Body of pancreas (tissue), 4 donors: ENCODE measurements at regions not wholly inside any gene's neighbourhood (a gene's known extent, or its start where the extent isn't known, plus 50 kb on each side); places are given as distances from the start of the nearest gene placed in this dataset.
A peak's percentile ranks its signal among the peaks of the same experiment; 100 is the strongest.

ENCODE experiments used
- ATAC-seq: fragments of 150-250 bp; one replicate; pipeline ENCODE4 v1.9.1; 2016
- DNase-seq, 4 donors: peaks; one replicate each; pipeline ENCODE4 v3.0.0-alpha.2; 2019
- H3K27ac ChIP-seq, 4 donors: fragments of 200-600 bp; sonication (generic); 1 replicate in 3 of 4; 2 replicates in 1 of 4; pipeline versions ENCODE4 v1.5.1 to v1.6.1; 2016 to 2019; ENCODE audit warnings: mild to moderate bottlenecking in 1 of 4, mixed read lengths in 1 of 4, moderate library complexity in 1 of 4
- H3K27me3 ChIP-seq, 2 donors: fragments of 200-600 bp; sonication (generic); one replicate each; pipeline ENCODE4 v1.6.0; 2016; ENCODE audit warnings: mild to moderate bottlenecking in 1 of 2
- H3K36me3 ChIP-seq, 2 donors: fragments of 200-600 bp; sonication (generic); replicated peaks in 1 of 2; 2 replicates each; pipeline ENCODE4 v1.5.1; 2016; ENCODE audit warnings: low read depth in 2 of 2; ENCODE audit not compliant: insufficient read depth in 1 of 2
- H3K4me1 ChIP-seq: fragments of 200-600 bp; sonication (generic); one replicate; pipeline ENCODE4 v1.6.0; 2016
- H3K4me3 ChIP-seq, 2 donors: fragments of 200-600 bp; sonication (generic); 1 replicate in 1 of 2; 2 replicates in 1 of 2; pipeline ENCODE4 v1.5.1; 2016 to 2019
- H3K9me3 ChIP-seq, 3 donors: fragments of 200-600 bp; sonication (generic); 1 replicate in 2 of 3; 2 replicates in 1 of 3; pipeline ENCODE4 v1.5.1; 2016
- POLR2A ChIP-seq, 3 donors: fragments of 450-650 bp; IDR thresholded peaks; one replicate each; pipeline ENCODE4 v1.6.1; 2016; ENCODE audit warnings: antibody characterized with exemption in 3 of 3, mild to moderate bottlenecking in 2 of 3
- WGBS, 2 donors: methylation state at CpG; one replicate each; pipeline ENCODE4 v1.1.5; 2017; 5-methylcytosine and 5-hydroxymethylcytosine counted together
- intact Hi-C: fragments of 100-400 bp; cut with DNase I; formaldehyde crosslinking; loops from one replicate; pipeline ENCODE4 v1.15.1; 2023
- TF ChIP-seq, protein P1 (sequence below), 7 experiments: fragments of 450-650 bp in 4 of 7; fragments of 200-600 bp in 3 of 7; sonication (generic) in 3 of 7; IDR thresholded peaks; one replicate each; pipeline ENCODE4 v1.5.1; 2016 to 2019; ENCODE audit warnings: antibody characterized with exemption in 7 of 7

DNA sequence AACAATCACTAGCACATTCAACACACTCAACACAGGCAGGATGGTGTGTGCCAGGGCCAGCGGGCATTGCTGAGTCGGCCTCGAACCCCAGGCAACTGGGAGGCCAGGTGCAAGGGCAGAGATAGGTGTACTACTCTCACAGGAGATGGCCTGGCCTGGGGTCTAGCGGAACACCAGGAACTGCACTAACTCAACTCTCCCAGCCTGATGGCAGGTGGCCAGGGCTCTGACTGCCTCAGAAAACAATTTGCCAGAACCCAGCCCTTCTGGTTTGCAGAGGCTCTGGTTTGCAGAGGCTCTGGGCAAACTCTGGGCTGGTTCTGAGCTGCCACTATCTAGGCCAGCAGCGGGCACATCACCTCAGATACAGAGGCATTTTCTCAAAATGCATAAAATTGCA lies 229.2 kb upstream of the CHRNA7 start:
- Histone ChIP-seq H3K4me1 (no peaks in the 10 kb centered on the region), H3K36me3 (no peaks in the 10 kb centered on the region), H3K27me3 (no peaks in the 10 kb centered on the region), H3K9me3 (no peaks in the 10 kb centered on the region), H3K4me3 (no peak overlapping the region), H3K27ac (no peak overlapping the region)
- no peak for TF ChIP-seq POLR2A (IDR thresholded peaks at IDR 0.05)
- TF ChIP-seq, protein P1, sequence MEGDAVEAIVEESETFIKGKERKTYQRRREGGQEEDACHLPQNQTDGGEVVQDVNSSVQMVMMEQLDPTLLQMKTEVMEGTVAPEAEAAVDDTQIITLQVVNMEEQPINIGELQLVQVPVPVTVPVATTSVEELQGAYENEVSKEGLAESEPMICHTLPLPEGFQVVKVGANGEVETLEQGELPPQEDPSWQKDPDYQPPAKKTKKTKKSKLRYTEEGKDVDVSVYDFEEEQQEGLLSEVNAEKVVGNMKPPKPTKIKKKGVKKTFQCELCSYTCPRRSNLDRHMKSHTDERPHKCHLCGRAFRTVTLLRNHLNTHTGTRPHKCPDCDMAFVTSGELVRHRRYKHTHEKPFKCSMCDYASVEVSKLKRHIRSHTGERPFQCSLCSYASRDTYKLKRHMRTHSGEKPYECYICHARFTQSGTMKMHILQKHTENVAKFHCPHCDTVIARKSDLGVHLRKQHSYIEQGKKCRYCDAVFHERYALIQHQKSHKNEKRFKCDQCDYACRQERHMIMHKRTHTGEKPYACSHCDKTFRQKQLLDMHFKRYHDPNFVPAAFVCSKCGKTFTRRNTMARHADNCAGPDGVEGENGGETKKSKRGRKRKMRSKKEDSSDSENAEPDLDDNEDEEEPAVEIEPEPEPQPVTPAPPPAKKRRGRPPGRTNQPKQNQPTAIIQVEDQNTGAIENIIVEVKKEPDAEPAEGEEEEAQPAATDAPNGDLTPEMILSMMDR (IDR thresholded peaks at IDR 0.05): no peak
- DNase-seq: peak in 2 of 4 donors; percentile 3 to 36
- WGBS, 2 donors: 76 to 88% methylated on average over 3 to 5 of the region's 5 CpGs
- ATAC-seq: no peak
- intact Hi-C loops: no loop called here

DNA sequence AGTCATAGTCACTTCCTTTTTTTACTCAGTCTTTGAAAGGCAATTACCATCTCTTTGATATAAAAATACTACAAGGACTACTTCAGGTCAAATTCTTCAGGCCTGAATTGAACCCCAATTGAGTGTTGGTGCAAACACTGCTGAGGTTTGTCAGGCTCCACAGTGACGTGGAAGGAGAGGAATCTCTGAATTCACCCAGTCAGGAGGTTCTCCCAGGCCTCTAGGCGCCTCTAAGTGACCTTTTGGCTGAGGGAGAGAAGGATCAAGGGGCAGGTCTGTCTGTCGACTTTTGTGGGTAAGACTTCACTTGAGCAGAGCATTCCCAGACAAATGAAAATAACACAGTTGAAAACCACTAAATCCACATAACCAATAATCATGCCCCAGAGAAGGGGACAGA lies 227.6 kb upstream of the CHRNA7 start:
- Histone ChIP-seq H3K4me1 (no peaks in the 10 kb centered on the region), H3K27ac (no peak overlapping the region), H3K4me3 (no peak overlapping the region), H3K27me3 (no peaks in the 10 kb centered on the region), H3K36me3 (no peaks in the 10 kb centered on the region), H3K9me3 (no peaks in the 10 kb centered on the region)
- DNase-seq (no peak), ATAC-seq (no peak)
- no peak for TF ChIP-seq POLR2A (IDR thresholded peaks at IDR 0.05)
- TF ChIP-seq, protein P1 (IDR thresholded peaks at IDR 0.05): no peak
- intact Hi-C loops: no loop called here
- WGBS, 2 donors: 67 to 74% methylated on average over 3 of the region's 3 CpGs

DNA sequence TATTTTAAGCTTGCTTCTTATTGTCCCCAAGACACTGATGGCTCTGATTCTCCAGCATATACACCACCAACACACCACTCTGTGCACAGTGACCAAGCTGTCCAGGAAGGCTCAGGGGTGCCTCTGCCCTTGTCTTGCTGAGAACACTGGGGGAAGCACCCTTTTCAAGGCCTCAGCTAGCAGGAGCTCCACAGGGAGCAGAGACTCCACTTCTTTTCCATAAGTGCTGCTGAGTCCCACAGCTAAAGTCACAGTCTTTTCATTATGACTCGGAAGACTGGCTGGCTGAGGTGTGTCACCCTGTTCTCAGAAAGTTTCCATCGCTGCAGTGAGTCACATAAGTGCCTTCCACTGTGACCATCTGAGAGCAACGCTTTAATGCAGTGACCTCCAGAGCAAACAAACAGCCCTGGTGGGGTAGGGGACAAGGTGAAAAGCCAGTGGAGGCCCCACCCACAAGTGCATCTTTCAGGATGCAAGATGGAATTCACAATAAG lies 226.9 kb upstream of the CHRNA7 start:
- no peak for TF ChIP-seq POLR2A (IDR thresholded peaks at IDR 0.05)
- TF ChIP-seq, protein P1 (IDR thresholded peaks at IDR 0.05): no peak
- intact Hi-C loops: no loop called here
- H3K27ac ChIP-seq: no peak overlapping the region
- 91 to 94% methylated on average over 3 of the region's 3 CpGs for WGBS, 2 donors
- no peak for DNase-seq
- H3K4me1 ChIP-seq: no peaks in the 10 kb centered on the region
- H3K9me3 ChIP-seq: no peaks in the 10 kb centered on the region
- no peak overlapping the region for H3K4me3 ChIP-seq
- no peaks in the 10 kb centered on the region for H3K36me3 ChIP-seq
- no peak for ATAC-seq
- H3K27me3 ChIP-seq: no peaks in the 10 kb centered on the region

DNA sequence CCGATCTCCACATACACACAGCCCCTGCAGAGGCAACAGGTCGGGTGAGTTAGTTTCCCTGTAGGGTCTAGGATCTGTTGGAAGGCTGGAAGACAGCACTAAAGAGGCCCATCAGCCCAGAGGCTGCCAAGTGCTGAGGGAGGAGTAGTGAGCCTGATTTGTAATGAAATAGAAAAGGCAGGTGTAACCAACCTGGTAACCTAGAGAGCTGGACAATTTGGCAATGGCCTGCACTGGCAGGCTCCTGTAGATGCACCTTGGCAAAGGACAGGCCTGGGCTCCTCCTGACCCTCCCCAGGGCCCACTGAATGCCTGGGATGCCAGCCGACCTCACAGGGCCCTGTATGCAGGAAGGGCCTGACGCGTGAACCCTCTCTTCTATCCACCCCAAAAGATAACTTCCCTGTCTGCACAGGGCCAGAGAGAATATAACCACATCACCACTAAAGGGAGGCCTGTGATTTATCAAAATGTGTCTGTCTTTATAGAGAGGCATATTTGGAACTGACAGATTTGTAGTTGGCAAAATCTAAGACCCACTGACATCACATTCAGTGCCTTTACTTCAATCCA lies 225.1 kb upstream of the CHRNA7 start:
- Histone ChIP-seq H3K4me3 (no peak overlapping the region), H3K4me1 (no peaks in the 10 kb centered on the region), H3K36me3 (no peaks in the 10 kb centered on the region), H3K27me3 (no peaks in the 10 kb centered on the region), H3K27ac (no peak overlapping the region), H3K9me3 (no peaks in the 10 kb centered on the region)
- WGBS, 2 donors: 76 to 77% methylated on average over 3 to 5 of the region's 5 CpGs
- TF ChIP-seq, protein P1 (IDR thresholded peaks at IDR 0.05): no peak
- TF ChIP-seq POLR2A (IDR thresholded peaks at IDR 0.05): no peak
- DNase-seq (no peak), ATAC-seq (no peak)
- intact Hi-C loops: no loop called here

DNA sequence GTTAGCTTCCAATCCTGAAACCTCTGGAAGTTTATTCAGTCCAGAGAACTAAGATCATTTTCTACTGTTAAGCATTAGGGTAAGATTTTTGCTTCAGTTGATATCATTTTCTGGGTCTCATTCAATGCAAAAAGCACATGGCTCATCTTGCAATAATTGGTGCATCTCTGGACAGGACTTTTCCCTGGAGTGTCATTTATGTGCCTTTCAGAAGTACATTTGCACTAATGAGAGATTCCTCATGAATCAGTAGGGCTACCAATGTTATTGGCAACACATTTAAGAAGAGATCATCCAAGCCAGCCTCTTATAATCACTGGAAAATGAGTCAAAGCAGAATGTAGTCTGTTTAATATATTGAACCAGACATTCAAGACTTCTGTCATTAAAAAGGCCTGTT lies 224.2 kb upstream of the CHRNA7 start:
- Histone ChIP-seq H3K36me3 (no peaks in the 10 kb centered on the region), H3K27me3 (no peaks in the 10 kb centered on the region), H3K27ac (no peak overlapping the region), H3K4me3 (no peak overlapping the region), H3K9me3 (no peaks in the 10 kb centered on the region), H3K4me1 (no peaks in the 10 kb centered on the region)
- no peak for DNase-seq
- ATAC-seq: no peak
- intact Hi-C loops: no loop called here
- TF ChIP-seq, protein P1 (IDR thresholded peaks at IDR 0.05): no peak
- no peak for TF ChIP-seq POLR2A (IDR thresholded peaks at IDR 0.05)
